ENCODE measurements at regions not wholly inside any gene's neighbourhood (a gene's known extent, or its start where the extent isn't known, plus 50 kb on each side); places are given as distances from the start of the nearest gene placed in this dataset.
"Not testable (repeated sequence)": the region's sequence is repeated elsewhere in the genome, so short reads cannot be mapped to it uniquely, and the experiment has no call there.

DNA sequence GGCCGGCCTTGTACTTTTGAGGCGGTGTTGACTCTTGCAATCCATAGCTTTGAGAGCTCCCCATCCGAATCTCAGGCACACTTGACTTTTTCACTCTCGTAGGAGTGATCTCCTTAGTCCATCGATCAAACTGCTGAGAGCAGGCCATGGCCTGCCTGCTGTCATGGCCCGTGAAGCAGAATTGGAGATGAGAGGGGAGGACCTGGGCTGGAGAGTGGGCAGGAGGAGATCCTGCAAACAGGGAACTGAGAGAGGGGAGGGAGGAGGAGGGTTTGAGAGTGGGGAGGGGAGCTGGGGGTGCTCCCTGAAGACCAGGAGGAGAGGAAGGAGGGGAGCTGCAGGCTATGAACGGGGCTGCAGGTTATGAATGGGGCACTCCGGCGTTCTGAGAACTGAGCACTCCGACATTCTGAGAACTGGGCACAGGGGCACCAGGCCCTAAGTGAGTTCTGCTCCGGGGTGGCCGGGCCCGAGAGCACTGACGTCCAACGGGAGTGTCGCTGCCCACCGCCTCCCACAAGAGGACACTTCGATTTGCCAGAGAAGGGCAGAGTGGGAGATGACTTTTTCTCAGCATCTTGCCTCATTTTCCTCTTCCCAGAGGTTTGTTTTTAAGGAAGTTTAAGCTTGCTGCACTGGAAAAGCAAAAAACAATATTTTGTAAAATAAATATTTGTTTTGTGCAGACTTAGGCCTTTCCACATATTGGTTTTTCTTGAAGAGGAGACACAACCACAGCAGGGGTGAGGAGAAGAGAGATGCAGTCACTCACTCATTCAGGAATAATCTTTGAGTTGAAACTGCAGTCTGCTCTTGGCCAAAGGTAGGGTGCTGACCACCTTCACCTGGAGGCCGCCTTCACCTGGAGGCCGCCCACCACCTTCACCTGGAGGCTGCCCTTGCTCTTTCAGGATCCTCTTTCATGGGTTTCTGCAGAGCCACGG lies 194.2 kb downstream of the NPIPB11 start:
- DNase-seq = not testable (repeated sequence)

DNA sequence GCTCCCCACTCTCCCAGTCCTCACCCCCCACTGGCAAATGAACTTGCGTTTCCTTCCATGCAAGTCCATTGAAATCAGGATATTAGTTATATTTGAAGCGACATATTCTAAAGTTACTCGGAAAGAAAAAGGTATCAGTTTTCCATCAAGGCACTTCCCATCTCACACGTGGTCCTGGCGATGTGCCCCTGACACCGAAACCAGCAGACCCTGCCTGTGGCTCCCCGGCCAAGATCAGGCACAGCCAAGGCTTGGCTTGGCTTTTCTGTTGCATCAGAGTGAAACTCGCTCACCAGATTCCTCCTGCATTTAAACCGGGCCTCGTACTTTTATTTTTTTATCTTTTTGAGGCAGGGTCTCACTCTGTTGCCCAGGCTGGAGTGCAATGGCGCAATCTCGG lies 195.1 kb downstream of the NPIPB11 start:
- not testable (repeated sequence) for DNase-seq

- DNase-seq = not testable (repeated sequence)
Observed at GRCh38 chr16:29210299-29211150, 196.0 kb downstream of the NPIPB11 start.

GRCh38 chr16:29206120-29206519 lies 200.4 kb downstream of the NPIPB11 start:
- not testable (repeated sequence) for DNase-seq

DNA sequence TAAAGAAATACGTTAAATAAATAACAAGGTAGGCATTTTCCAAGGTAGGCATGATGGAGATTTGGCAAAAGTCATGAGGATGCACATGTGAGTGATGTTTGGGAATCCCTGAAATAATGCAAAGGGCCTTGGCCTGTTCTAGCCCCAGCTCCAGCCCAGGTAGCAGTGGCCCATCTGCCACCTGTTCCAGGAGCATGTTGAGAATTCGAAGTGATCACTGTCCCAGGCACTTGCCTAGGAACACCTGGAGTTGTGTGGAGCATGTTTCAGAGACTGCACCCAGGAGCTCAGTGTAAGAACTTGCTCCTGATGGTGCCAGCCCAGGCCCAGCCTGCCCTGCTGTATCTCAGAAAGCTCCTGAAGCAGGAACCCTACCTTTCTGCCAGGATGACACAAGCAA lies 201.4 kb downstream of the NPIPB11 start:
- not testable (repeated sequence) for DNase-seq

DNA sequence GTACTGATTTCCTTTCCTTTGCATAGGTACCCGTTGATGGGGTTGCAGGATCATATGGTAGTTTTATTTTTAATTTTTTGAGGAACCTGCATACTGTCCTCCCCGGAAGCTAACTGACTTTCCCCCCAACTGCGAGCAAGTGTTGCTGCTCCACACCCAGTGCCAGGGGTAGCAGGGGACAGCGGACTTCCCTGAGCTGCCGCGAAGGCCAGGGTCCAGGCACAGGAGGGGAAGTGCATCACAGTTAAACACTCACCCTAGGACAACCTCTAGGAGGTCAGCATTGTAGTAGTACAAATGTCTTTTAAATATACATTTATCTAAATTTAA lies 201.7 kb downstream of the NPIPB11 start:
- no peak for DNase-seq

DNA sequence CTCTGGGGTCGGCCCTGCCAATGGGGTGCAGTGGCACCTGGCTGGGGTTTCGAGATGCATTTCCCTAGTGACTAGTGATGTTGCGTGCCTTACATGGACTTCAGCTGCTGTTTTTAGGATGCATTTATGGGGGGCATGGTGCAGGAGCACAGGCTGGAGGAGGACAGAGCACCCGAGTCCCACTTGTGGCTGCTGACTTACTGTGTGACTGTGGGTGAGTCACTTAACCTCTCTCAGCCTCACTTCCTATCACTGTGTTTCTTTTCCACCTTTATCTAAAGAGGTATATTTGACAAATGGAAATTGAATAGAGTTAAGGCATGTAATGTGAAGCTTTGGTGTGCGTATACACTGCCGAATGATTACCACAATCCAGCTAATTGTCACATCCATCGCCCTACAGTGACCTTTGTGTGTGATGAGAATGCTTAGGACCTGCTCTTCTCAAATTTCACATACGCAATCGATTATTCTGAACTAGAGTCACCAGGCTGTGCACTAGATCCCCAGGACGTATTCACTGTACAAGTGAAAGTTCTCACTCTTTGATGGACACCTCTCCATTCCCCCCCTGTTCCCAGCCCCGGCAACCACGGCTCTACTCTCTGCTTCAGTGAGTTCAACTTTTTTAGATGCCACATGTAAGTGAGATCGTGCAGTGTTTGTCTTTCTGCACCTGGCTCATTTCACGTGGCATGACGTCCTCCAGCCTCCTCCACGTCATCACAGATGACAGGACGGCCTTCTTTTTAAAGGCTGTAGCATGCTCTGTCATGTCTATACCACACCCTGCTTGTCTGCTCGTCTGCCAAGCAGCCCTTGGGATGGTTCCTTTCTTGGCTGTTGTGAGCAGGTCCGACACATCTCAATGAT lies 202.3 kb downstream of the NPIPB11 start:
- not testable (repeated sequence) for DNase-seq

DNA sequence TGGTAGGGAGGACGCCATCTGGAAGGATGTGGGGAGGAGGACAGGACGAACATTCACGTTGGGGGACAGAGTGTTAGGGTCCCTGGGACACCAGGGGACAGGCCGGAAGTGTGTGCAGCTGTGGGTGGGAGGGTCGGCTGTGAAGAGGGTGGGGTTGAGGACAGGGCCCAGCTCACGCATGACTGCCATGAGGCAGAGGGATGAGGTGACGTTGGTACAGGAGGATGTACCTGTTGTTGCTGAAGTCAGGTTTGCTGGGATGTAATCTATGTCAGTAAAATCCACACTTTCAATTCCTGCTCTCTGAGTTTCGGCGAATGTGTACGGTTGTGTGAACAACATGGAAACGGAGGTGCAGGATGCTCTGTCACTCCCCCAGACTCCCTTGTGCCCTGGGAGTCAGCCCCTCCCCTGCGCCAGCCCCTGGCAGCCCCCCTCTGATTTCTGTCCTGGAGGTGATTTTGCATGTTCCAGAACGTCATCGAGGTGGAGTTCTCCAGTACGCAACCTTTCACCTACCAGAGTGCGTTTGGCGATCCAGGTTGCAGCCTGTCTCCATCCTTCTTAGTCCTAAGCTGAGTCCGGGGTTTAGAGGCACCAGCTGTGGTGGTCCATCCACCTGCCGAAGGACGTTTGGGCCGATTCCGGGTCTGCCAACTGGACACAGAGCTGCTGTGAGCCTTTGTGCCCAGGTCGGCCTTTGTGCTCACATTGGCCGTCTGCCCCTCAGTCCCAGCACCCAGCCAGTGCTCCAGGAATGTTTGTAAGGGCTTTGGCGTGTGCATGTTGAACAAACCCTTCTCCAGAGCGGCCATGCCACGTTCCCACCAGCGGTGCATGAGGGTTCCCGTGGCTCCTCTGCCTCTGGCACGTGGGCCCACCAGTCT lies 203.2 kb downstream of the NPIPB11 start:
- DNase-seq = not testable (repeated sequence)

DNA sequence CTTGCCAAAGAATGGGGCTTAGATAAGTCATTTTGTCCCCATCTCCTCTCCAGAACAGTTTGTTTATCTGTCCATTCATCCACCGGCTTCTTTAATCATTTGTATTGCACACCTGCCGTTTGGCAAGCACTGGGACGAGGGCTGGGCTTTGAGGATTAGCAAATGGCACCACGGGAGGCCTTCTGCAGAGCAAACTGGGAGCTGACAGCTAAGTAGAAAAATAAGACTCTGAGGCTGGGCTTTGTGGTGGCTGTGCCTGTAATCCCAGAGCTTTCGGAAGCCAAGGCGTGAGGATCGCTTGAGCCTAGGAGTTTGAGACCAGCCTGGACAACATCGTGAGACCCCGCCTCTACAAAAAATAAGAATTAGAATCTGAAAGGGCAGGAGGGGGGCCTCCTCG lies 203.9 kb downstream of the NPIPB11 start:
- not testable (repeated sequence) for DNase-seq

- not testable (repeated sequence) for DNase-seq
Observed at GRCh38 chr16:29202025-29202632, 204.4 kb downstream of the NPIPB11 start.

GRCh38 chr16:29201296-29202024 lies 205.1 kb downstream of the NPIPB11 start:
- DNase-seq = not testable (repeated sequence)

GRCh38 chr16:29200681-29201080 lies 205.8 kb downstream of the NPIPB11 start:
- not testable (repeated sequence) for DNase-seq

- DNase-seq = not testable (repeated sequence)
Observed at GRCh38 chr16:29200135-29200601, 206.3 kb downstream of the NPIPB11 start.

- not testable (repeated sequence) for DNase-seq
Observed at GRCh38 chr16:29199626-29200025, 206.9 kb downstream of the NPIPB11 start.

GRCh38 chr16:29198731-29199521 lies 207.6 kb downstream of the NPIPB11 start:
- no peak for DNase-seq

DNA sequence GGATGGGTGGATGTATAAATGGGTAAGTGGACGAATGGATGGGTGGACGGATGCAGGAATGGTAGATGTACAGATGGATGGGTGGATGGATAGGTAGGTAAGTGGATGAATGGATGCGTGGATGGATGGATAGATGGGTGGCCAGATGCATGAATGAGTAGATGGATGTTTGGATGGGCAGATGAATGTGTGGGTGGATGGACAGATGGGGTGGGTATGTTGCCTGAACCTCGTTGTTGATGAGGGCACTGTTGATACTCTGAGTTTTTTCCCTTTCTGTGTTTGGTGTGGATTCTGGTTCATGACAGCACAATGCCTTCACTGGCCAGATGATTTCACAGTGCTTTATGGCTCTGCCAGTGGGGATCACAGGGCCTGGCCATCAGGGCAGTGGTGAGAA lies 208.3 kb downstream of the NPIPB11 start:
- no peak for DNase-seq

DNA sequence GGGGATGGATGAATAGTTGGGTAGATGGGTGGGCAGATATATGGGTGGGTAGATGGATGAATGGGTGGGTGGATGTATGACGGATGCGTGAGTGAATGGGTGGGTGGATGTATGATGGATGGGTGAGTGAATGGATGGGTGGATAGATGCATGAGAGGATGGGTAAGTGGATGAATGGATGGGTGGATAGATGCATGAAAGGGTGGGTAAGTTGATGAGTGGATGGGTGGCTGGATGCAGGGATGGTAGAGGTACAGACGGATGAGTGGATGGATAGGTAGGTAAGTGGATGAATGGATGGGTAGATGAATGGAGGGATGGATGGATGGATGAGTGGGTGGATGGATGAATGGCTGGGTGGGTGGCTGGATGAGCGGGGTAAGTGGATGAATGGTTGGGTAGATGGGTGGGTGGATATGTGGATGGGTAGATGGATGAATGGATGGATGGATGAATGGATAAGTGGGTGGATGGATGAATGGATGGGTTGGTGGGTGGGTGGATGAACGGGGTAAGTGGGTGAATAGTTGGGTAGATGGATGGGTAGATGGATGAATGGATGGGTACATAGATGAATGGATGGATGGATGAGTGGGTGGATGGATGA lies 208.9 kb downstream of the NPIPB11 start:
- not testable (repeated sequence) for DNase-seq

DNA sequence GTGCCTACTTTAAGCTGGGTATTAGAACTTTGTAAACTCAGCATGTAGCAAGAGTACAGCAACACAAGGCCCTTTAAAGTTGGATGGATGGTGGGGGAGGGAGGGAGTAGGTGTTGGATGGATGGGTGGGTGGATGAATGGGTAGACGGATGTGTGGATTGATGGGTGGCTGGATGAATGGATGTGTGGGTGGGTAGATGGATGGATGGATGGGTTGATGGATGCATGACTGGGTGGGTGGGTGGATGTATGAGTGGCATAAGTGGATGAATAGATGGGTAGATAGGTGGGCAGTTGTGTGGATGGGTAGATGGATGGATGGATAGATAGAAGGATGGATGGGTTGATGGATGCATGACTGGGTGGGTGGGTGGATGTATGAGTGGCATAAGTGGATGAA lies 209.8 kb downstream of the NPIPB11 start:
- DNase-seq = not testable (repeated sequence)

All from activated CD8-positive, alpha-beta memory T cell treated with anti-CD3 and anti-CD28 coated beads for 24 hours (primary cell).